ENCODE measurements at regions not wholly inside any gene's neighbourhood (a gene's known extent, or its start where the extent isn't known, plus 50 kb on each side); places are given as distances from the start of the nearest gene placed in this dataset.

- H3K4me1 ChIP-seq (ENCODE audit: low read depth) = no peaks in the 10 kb centered on the region
- H3K27me3 ChIP-seq = no peaks in the 10 kb centered on the region
- no peak overlapping the region for H3K4me3 ChIP-seq
- DNase-seq (ENCODE audit: low read depth in 1 of 2, low spot score in 1 of 2) = peak in 1 of 2 donors; percentile 37
- H3K9me3 ChIP-seq (ENCODE audit: low read depth) = no peaks in the 10 kb centered on the region
- H3K36me3 ChIP-seq = no peaks in the 10 kb centered on the region
- no peak overlapping the region for H3K27ac ChIP-seq
- no peak for TF ChIP-seq CTCF (IDR thresholded peaks at IDR 0.05; ENCODE audit: low read depth, low read length)
These were observed 609.5 kb upstream of the ARID1B start for GRCh38 chr6:156167625-156168071.

DNA sequence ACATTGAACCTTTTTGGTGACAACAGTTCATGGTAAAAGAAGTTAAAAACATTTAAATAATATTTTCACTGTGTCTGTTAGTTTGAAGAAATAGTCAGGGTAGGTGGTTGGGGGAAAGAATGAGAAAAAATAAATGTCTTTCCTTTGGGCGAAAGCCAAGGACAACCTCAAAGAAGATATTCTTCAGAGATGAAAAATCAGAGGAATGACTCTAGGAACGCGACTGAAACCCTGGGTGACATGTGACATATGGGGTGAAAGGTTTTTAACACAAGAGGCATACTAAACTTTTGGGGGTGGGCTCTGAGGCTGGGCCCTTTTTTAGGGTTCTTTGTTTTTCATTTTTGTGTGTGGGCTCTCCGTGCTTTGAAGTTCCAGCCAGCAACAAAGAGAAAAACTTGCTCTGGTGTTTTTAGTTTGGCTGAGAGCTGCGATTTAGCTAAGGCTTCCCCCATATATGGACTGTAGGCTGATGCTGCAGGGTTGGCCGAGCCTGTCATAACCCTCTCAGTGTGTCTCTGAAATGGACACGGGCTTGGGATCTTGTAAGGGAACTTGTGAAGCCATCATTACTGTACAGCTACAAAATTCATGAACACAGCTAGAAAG, 610.1 kb upstream of the ARID1B start:
- peak in 1 of 2 donors; percentile 21 for DNase-seq (ENCODE audit: low read depth in 1 of 2, low spot score in 1 of 2)
- no peak for TF ChIP-seq CTCF (IDR thresholded peaks at IDR 0.05; ENCODE audit: low read depth, low read length)
- H3K27me3 ChIP-seq = no peaks in the 10 kb centered on the region
- H3K4me1 ChIP-seq (ENCODE audit: low read depth) = no peaks in the 10 kb centered on the region
- H3K36me3 ChIP-seq = no peaks in the 10 kb centered on the region
- H3K4me3 ChIP-seq = no peak overlapping the region
- H3K27ac ChIP-seq = no peak overlapping the region
- H3K9me3 ChIP-seq (ENCODE audit: low read depth) = no peaks in the 10 kb centered on the region

DNA sequence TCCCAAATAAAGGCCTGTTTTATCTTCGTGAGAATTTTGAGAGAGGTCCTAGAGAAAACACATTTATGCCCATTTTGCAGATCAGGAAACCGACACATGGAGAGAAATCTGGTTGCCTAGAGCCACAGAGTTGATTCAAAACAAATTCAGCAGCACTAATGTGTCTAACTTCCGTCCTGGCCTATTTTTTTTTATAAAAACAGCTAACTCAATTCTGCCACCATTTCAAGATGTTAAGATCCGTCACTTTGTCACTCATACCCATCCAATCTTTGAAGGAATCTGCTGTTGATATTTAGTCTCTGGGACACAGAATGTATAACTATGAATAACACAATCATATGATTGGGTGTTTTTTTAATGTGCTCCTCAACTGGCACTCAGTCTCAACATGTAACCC, 611.1 kb upstream of the ARID1B start:
- H3K9me3 ChIP-seq (ENCODE audit: low read depth) = no peaks in the 10 kb centered on the region
- no peak for DNase-seq (ENCODE audit: low read depth in 1 of 2, low spot score in 1 of 2)
- H3K27ac ChIP-seq = no peak overlapping the region
- H3K4me3 ChIP-seq = no peak overlapping the region
- H3K27me3 ChIP-seq = no peaks in the 10 kb centered on the region
- TF ChIP-seq CTCF (IDR thresholded peaks at IDR 0.05; ENCODE audit: low read depth, low read length) = no peak
- no peaks in the 10 kb centered on the region for H3K36me3 ChIP-seq
- no peaks in the 10 kb centered on the region for H3K4me1 ChIP-seq (ENCODE audit: low read depth)

DNA sequence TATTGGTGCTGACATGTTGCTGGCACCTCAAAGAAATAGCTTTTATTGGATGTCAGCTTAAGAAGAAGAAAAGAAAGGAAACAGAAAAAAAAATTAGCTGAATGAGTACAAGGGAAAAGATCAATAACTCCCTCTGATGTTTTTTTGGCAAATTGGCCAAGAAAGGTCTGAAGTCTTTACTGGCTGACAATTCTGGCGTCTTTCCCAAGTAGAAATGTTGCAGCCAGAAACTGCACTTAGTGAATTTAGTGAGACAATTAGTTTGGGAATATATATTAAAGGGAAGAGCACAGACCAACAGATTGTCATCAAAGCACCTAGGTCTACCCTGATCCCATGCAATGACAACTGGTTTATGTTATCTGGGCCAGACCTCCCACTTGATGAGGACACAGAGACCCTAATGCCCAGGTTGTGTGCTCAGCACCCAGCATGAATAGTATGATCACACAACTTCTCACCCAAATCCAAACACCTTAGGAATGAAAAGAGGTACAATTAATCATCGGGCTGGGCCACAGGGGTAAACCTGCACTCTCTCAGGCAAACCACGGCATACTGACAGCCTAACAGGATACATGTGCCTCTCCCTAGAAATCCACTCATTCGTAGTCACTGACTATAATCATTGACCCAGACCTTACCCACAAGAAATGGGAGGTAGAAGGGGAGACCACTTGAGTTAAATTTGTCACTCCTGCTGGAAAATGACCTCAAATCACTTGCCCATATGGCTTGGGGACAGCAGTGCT, 612.3 kb upstream of the ARID1B start:
- H3K4me3 ChIP-seq = no peak overlapping the region
- no peaks in the 10 kb centered on the region for H3K27me3 ChIP-seq
- H3K9me3 ChIP-seq (ENCODE audit: low read depth) = no peaks in the 10 kb centered on the region
- no peak overlapping the region for H3K27ac ChIP-seq
- H3K36me3 ChIP-seq = no peaks in the 10 kb centered on the region
- no peaks in the 10 kb centered on the region for H3K4me1 ChIP-seq (ENCODE audit: low read depth)
- TF ChIP-seq CTCF (IDR thresholded peaks at IDR 0.05; ENCODE audit: low read depth, low read length) = no peak
- no peak for DNase-seq (ENCODE audit: low read depth in 1 of 2, low spot score in 1 of 2)

DNA sequence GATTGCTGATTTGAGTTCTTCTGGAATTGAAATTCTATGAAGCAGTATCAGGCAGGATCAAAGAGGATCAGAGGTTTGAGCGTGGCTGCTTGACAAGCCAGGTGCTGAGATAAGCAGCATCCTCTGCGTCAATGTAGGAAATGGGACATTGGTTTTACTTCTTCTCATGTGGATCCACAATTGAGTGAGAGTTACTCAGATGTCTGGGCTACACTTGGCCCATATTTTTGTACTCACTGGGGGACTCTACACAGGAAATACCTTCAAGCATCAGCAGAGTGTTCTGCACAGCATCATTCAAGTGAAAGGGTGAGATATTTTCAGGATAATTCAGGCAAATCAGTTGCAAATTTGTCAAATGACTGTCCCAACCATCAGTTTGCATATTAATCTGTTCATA, 613.9 kb upstream of the ARID1B start:
- H3K4me1 ChIP-seq (ENCODE audit: low read depth) = no peaks in the 10 kb centered on the region

More for the DNA sequence above, 613.9 kb upstream of the ARID1B start:
- no peaks in the 10 kb centered on the region for H3K9me3 ChIP-seq (ENCODE audit: low read depth)
- H3K4me3 ChIP-seq = no peak overlapping the region
- no peak for DNase-seq (ENCODE audit: low read depth in 1 of 2, low spot score in 1 of 2)
- TF ChIP-seq CTCF (IDR thresholded peaks at IDR 0.05; ENCODE audit: low read depth, low read length) = no peak
- no peaks in the 10 kb centered on the region for H3K36me3 ChIP-seq
- no peaks in the 10 kb centered on the region for H3K27me3 ChIP-seq
- no peak overlapping the region for H3K27ac ChIP-seq
